GM12874 (cell line): ENCODE measurements at regions not wholly inside any gene's neighbourhood (a gene's known extent, or its start where the extent isn't known, plus 50 kb on each side); places are given as distances from the start of the nearest gene placed in this dataset.

Source experiments
- CTCF ChIP-seq: IDR thresholded peaks from 2 replicates; pipeline ENCODE4 v1.5.1; 2011; ENCODE audit warnings: low read depth, mild to moderate bottlenecking, control low read depth, low read length, moderate library complexity; ENCODE audit not compliant: insufficient read depth

DNA sequence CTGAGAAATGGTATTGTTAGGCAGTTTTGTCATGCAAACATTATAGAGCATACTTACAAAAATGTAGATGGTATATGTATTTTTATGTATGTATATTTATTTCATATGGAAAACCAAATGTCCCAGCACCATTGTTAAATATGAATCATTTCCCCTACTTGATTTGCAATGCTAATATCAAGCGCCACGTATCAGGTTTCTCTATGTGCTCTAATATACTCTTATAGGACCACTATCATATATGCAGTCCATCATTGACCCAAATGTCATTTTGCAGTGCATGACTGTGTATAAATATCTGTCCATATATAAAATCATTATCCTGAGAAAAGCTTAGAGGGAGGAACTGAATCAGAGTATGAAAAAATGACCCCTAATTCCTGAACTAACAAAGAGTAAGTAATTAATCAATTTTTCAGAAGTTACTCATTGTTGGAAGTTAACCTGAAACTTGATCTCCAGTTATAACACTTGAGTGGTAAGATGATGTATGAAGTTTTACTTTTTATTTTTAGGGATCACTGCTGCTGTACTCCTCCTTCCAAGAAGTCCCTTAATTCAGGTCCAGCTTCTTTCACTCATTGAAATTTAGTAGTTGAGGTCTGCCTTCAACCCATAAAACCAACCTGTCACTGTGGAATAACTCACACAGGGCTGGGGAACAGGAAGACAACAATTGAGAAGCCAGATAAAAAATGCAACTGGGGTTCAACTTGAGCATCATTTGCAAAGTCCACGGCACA is 134.8 kb upstream of the LDB2 start:
- TF ChIP-seq CTCF = no peak

GRCh38 chr4:17030543-17030942 is 132.1 kb upstream of the LDB2 start:
- TF ChIP-seq CTCF = no peak

GRCh38 chr4:17029964-17030363 is 131.5 kb upstream of the LDB2 start:
- no peak for TF ChIP-seq CTCF

- no peak for TF ChIP-seq CTCF
Measured at GRCh38 chr4:17029432-17029831, 131.0 kb upstream of the LDB2 start.

GRCh38 chr4:17027495-17027894 is 129.1 kb upstream of the LDB2 start:
- no peak for TF ChIP-seq CTCF

DNA sequence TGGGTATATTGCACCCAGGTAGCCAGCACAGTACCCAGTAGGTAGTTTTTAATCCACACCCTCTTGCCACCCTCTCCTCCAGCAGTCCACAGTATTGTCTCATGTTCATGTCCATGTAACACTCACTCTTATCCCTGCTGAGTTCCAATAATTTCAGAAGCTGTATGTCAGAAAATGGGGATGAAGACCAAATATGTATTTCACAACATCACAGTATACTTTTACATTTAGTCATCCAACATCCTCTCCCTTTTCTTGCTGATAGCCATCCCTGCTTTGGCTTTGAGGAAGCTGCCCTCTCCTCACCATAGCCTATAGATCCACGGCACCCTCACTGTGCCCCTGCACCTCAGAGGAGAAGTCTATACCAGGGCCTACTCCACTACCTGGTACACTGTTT is 126.0 kb upstream of the LDB2 start:
- TF ChIP-seq CTCF = no peak

DNA sequence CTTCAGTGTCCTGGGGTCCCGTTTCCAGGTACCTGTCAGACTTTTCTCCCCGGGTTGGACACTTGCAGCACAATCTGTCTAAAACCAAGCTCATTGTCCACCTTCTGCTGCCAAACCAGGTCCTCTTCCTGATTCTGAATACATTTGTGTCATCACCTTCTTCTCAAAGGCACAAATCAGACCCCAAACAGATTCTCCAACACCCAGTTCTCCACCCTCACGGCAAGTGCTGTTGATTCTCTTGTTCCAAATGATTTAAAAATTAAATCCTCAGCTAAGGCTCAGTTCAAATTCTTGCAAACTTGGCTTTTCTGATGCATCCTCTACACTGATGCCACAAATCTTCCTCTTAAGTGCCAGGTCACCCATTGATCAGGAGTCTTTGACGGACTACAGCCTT is 122.5 kb upstream of the LDB2 start:
- TF ChIP-seq CTCF = no peak
